Neural cell (in vitro differentiated cells): ENCODE measurements at regions not wholly inside any gene's neighbourhood (a gene's known extent, or its start where the extent isn't known, plus 50 kb on each side); places are given as distances from the start of the nearest gene placed in this dataset.

Source experiments
- H2AFZ ChIP-seq: fragments of 200-600, 300-800 bp; sonication (generic), shearing (Covaris generic); 2 replicates; pipeline ENCODE4 v1.6.0; 2014; ENCODE audit warnings: low read depth, mild to moderate bottlenecking, antibody characterized with exemption, low read length, moderate library complexity
- H3F3A ChIP-seq: fragments of 200-600 bp; shearing (Covaris generic); 2 replicates; pipeline ENCODE4 v1.6.1; 2016; ENCODE audit warnings: mild to moderate bottlenecking, moderate library complexity, mixed read lengths, antibody characterized with exemption, low read length; ENCODE audit not compliant: insufficient read depth, poor library complexity, severe bottlenecking
- H3K27ac ChIP-seq: fragments of 200-600, 300-800 bp; sonication (generic), shearing (Covaris generic); 2 replicates; pipeline ENCODE4 v1.5.1; 2014; ENCODE audit warnings: mild to moderate bottlenecking, low read length, moderate library complexity
- H3K27me3 ChIP-seq: fragments of 300-800, 200-600 bp; sonication (generic), shearing (Covaris generic); 2 replicates; pipeline ENCODE4 v1.6.0; 2014; ENCODE audit warnings: mild to moderate bottlenecking, low read depth, low read length, moderate library complexity; ENCODE audit not compliant: insufficient read depth
- H3K36me3 ChIP-seq: fragments of 300-800, 200-600 bp; sonication (generic), shearing (Covaris generic); 2 replicates; pipeline ENCODE4 v1.5.1; 2014; ENCODE audit warnings: mild to moderate bottlenecking, antibody characterized with exemption, low read length, moderate library complexity; ENCODE audit not compliant: insufficient read depth
- H3K4me2 ChIP-seq: fragments of 300-800, 200-600 bp; sonication (generic), shearing (Covaris generic); 2 replicates; pipeline ENCODE4 v1.6.0; 2014; ENCODE audit warnings: mild to moderate bottlenecking, low read length
- H3K4me3 ChIP-seq: fragments of 300-800, 200-600 bp; sonication (generic), shearing (Covaris generic); 2 replicates; pipeline ENCODE4 v1.5.1; 2014; ENCODE audit warnings: mild to moderate bottlenecking, low read length, moderate library complexity
- H3K79me2 ChIP-seq: fragments of 200-600 bp; shearing (Covaris generic); replicated peaks from 2 replicates; pipeline ENCODE4 v1.6.0; 2014; ENCODE audit warnings: mild to moderate bottlenecking, low read length, moderate library complexity; ENCODE audit not compliant: insufficient read depth
- H3K9ac ChIP-seq: fragments of 300-800, 200-600 bp; sonication (generic), shearing (Covaris generic); 2 replicates; pipeline ENCODE4 v1.6.1; 2016; ENCODE audit warnings: mild to moderate bottlenecking, low read length, mixed read lengths
- H3K9me2 ChIP-seq: fragments of 200-600 bp; shearing (Covaris generic); 2 replicates; pipeline ENCODE4 v1.6.1; 2016; ENCODE audit warnings: mild to moderate bottlenecking, low read length, mixed read lengths; ENCODE audit not compliant: insufficient read depth
- H3K9me3 ChIP-seq: fragments of 200-600, 300-800 bp; sonication (generic), shearing (Covaris generic); 2 replicates; pipeline ENCODE4 v1.6.1; 2016; ENCODE audit warnings: mild to moderate bottlenecking, mixed run types, low read length, moderate library complexity, mixed read lengths
- H4K20me1 ChIP-seq: fragments of 200-600 bp; shearing (Covaris generic); 2 replicates; pipeline ENCODE4 v1.6.1; 2016; ENCODE audit warnings: mild to moderate bottlenecking, mixed run types; ENCODE audit not compliant: insufficient read depth
- CTCF ChIP-seq: fragments of 450-650 bp; IDR thresholded peaks from 2 replicates; pipeline ENCODE4 v1.5.1; 2014; ENCODE audit warnings: antibody characterized with exemption, mild to moderate bottlenecking, moderate library complexity; ENCODE audit not compliant: poor library complexity, severe bottlenecking
- EP300 ChIP-seq: fragments of 450-650 bp; conservative IDR thresholded peaks from 2 replicates; pipeline ENCODE4 v1.6.1; 2014; ENCODE audit warnings: antibody characterized with exemption, mild to moderate bottlenecking, moderate library complexity; ENCODE audit not compliant: poor library complexity, severe bottlenecking
- EZH2 ChIP-seq: fragments of 200-600, 300-800 bp; shearing (Covaris generic), sonication (generic); IDR thresholded peaks from 2 replicates; pipeline ENCODE4 v1.6.1; 2014; ENCODE audit warnings: antibody characterized with exemption, low read length, borderline replicate concordance, mild to moderate bottlenecking; ENCODE audit not compliant: insufficient read depth, poor library complexity, severe bottlenecking
- MXI1 ChIP-seq: fragments of 450-650 bp; conservative IDR thresholded peaks from 2 replicates; pipeline ENCODE4 v1.6.1; 2014; ENCODE audit warnings: antibody characterized with exemption, mild to moderate bottlenecking; ENCODE audit not compliant: poor library complexity, severe bottlenecking
- POLR2AphosphoS5 ChIP-seq: IDR thresholded peaks from 2 replicates; pipeline ENCODE4 v1.6.1; 2012
- RAD21 ChIP-seq: fragments of 450-650 bp; conservative IDR thresholded peaks from 2 replicates; pipeline ENCODE4 v1.6.1; 2014; ENCODE audit warnings: antibody characterized with exemption, mild to moderate bottlenecking, moderate library complexity
- REST ChIP-seq: IDR thresholded peaks from 2 replicates; pipeline ENCODE4 v1.6.1; 2012; ENCODE audit warnings: borderline replicate concordance
- SMC3 ChIP-seq: fragments of 450-650 bp; conservative IDR thresholded peaks from 2 replicates; pipeline ENCODE4 v1.6.1; 2014; ENCODE audit warnings: antibody characterized with exemption, mild to moderate bottlenecking, moderate library complexity; ENCODE audit not compliant: poor library complexity
- TAF1 ChIP-seq: IDR thresholded peaks from 2 replicates; pipeline ENCODE4 v1.6.1; 2012; ENCODE audit warnings: low read depth

- H3F3A ChIP-seq: no peaks in the 10 kb centered on the region
- no peaks in the 10 kb centered on the region for H3K79me2 ChIP-seq
- H2AFZ ChIP-seq: no peak overlapping the region
- H3K9me2 ChIP-seq: no peaks in the 10 kb centered on the region
- no peak overlapping the region for H3K9ac ChIP-seq
- no peaks in the 10 kb centered on the region for H3K36me3 ChIP-seq
- H3K4me3 ChIP-seq: no peak overlapping the region
- no peak overlapping the region for H3K4me2 ChIP-seq
- no peak overlapping the region for H3K27ac ChIP-seq
- H4K20me1 ChIP-seq: no peaks in the 10 kb centered on the region
- no peak for TF ChIP-seq RAD21
- TF ChIP-seq TAF1: no peak
- H3K9me3 ChIP-seq: no peaks in the 10 kb centered on the region
- no peaks in the 10 kb centered on the region for H3K27me3 ChIP-seq
Measured at GRCh38 chr4:160299608-160300007, 1196.7 kb downstream of the RAPGEF2 start.

GRCh38 chr4:160316036-160316435, 1213.2 kb downstream of the RAPGEF2 start:
- H3K4me3 ChIP-seq: no peak overlapping the region
- no peaks in the 10 kb centered on the region for H3K9me2 ChIP-seq
- no peaks in the 10 kb centered on the region for H4K20me1 ChIP-seq
- H3K4me2 ChIP-seq: no peak overlapping the region
- H3K9me3 ChIP-seq: no peaks in the 10 kb centered on the region
- no peaks in the 10 kb centered on the region for H3K36me3 ChIP-seq
- no peaks in the 10 kb centered on the region for H3K27me3 ChIP-seq
- no peaks in the 10 kb centered on the region for H3F3A ChIP-seq
- H3K9ac ChIP-seq: no peak overlapping the region
- no peak overlapping the region for H3K27ac ChIP-seq
- no peaks in the 10 kb centered on the region for H3K79me2 ChIP-seq
- H2AFZ ChIP-seq: no peak overlapping the region
- TF ChIP-seq TAF1 (no peak), MXI1 (no peak), REST (no peak), EZH2 (no peak), RAD21 (no peak), SMC3 (no peak), EP300 (no peak), CTCF (no peak), POLR2AphosphoS5 (no peak)
